H1 (cell line): ENCODE measurements at regions not wholly inside any gene's neighbourhood (a gene's known extent, or its start where the extent isn't known, plus 50 kb on each side); places are given as distances from the start of the nearest gene placed in this dataset.

Source experiments
- CREB1 ChIP-seq: IDR thresholded peaks from 2 replicates; pipeline ENCODE4 v1.6.1; 2012; ENCODE audit warnings: inconsistent platforms
- CTCF ChIP-seq, 3 experiments: IDR thresholded peaks; 1 replicate in 2 of 3; 2 replicates in 1 of 3; pipeline versions ENCODE4 v1.5.1 to v1.6.1; 2011; ENCODE audit warnings: low read length in 3 of 3, mild to moderate bottlenecking in 3 of 3, inconsistent platforms in 2 of 3, low read depth in 1 of 3, moderate library complexity in 1 of 3; ENCODE audit not compliant: insufficient read depth in 1 of 3; ENCODE audit errors: control extremely low read depth in 1 of 3
- EP300 ChIP-seq, 2 experiments: IDR thresholded peaks; 1 replicate in 1 of 2; 2 replicates in 1 of 2; pipeline ENCODE4 v1.6.1; 2011 to 2012; ENCODE audit warnings: low read depth in 2 of 2, low read length in 2 of 2, mild to moderate bottlenecking in 2 of 2, borderline replicate concordance in 1 of 2, inconsistent platforms in 1 of 2, moderate library complexity in 1 of 2
- EZH2 ChIP-seq: fragments of 200-600 bp; sonication (generic); IDR thresholded peaks from 2 replicates; pipeline ENCODE4 v1.7.1; 2012; ENCODE audit warnings: low read depth, mild to moderate bottlenecking, moderate library complexity, low read length, inconsistent platforms; ENCODE audit not compliant: severe bottlenecking
- MAX ChIP-seq: IDR thresholded peaks from 2 replicates; pipeline ENCODE4 v1.6.1; 2012; ENCODE audit warnings: inconsistent platforms
- POLR2A ChIP-seq, 2 experiments: IDR thresholded peaks; 1 replicate in 1 of 2; 2 replicates in 1 of 2; pipeline ENCODE4 v1.6.1; 2011; ENCODE audit warnings: low read depth in 2 of 2, low read length in 2 of 2, mild to moderate bottlenecking in 2 of 2; ENCODE audit errors: control extremely low read depth in 1 of 2
- POLR2AphosphoS5 ChIP-seq: IDR thresholded peaks from 2 replicates; pipeline ENCODE4 v1.6.1; 2011; ENCODE audit warnings: low read depth, low read length
- SAP30 ChIP-seq: fragments of 300-600 bp; sonication (generic); IDR thresholded peaks from 2 replicates; pipeline ENCODE4 v1.7.1; 2012; ENCODE audit warnings: low read length, moderate library complexity, mild to moderate bottlenecking, inconsistent platforms; ENCODE audit not compliant: insufficient read depth, insufficient replicate concordance
- SP1 ChIP-seq: IDR thresholded peaks from 2 replicates; pipeline ENCODE4 v1.6.1; 2011; ENCODE audit warnings: low read depth, low read length
- USF2 ChIP-seq: IDR thresholded peaks from 2 replicates; pipeline ENCODE4 v1.6.1; 2011; ENCODE audit warnings: low read length, improper control_type of control experiment
- YY1 ChIP-seq: IDR thresholded peaks from 2 replicates; pipeline ENCODE4 v1.6.1; 2011; ENCODE audit warnings: low read depth, mild to moderate bottlenecking, low read length

GRCh38 chr15:69701198-69701597 is 248.6 kb downstream of the RPLP1 start:
- no peak for TF ChIP-seq SP1
- TF ChIP-seq USF2, result no peak
- no peak for TF ChIP-seq CTCF (IDR thresholded peaks at IDR 0.05; ENCODE audit: control extremely low read depth in 1 of 3, insufficient read depth in 1 of 3, low read depth in 1 of 3, low read length in 3 of 3)
- TF ChIP-seq CREB1, result no peak
- TF ChIP-seq SAP30, result no peak
- TF ChIP-seq EZH2, result no peak
- no peak for TF ChIP-seq MAX
- TF ChIP-seq YY1, result no peak
- TF ChIP-seq EP300 (IDR thresholded peaks at IDR 0.05; ENCODE audit: borderline replicate concordance in 1 of 2, low read depth in 2 of 2, low read length in 2 of 2), result no peak
- no peak for TF ChIP-seq POLR2AphosphoS5
- no peak for TF ChIP-seq POLR2A (IDR thresholded peaks at IDR 0.05; ENCODE audit: control extremely low read depth in 1 of 2, low read depth in 2 of 2, low read length in 2 of 2)
